T-cell (primary cell): ENCODE measurements at regions not wholly inside any gene's neighbourhood (a gene's known extent, or its start where the extent isn't known, plus 50 kb on each side); places are given as distances from the start of the nearest gene placed in this dataset.

Source experiments
- ATAC-seq, 4 experiments: fragments of 200-7000 bp in 3 of 4; fragments of 150-1000 bp in 1 of 4; cut with Tn5 transposase; replicated peaks in 1 of 4; 1 replicate in 3 of 4; 2 replicates in 1 of 4; pipeline ENCODE4 v1.10.0; 2021; ENCODE audit warnings: moderate library complexity in 3 of 4, mild to moderate bottlenecking in 2 of 4, moderate number of reproducible peaks in 1 of 4
- CTCF ChIA-PET, 2 donors: fragments of 300-600 bp; sonication (Branson Sonifier 250); formaldehyde crosslinking; loops; one replicate each; lab custom pipeline; 2022; ENCODE audit warnings: antibody characterized with exemption in 2 of 2; lab: Charles Lee
- POLR2A ChIA-PET, 2 donors: fragments of 300-600 bp; sonication (Branson Sonifier 250); formaldehyde crosslinking; loops; one replicate each; lab custom pipeline; 2022; ENCODE audit warnings: antibody characterized with exemption in 2 of 2; lab: Charles Lee
- DNase-seq, 35 experiments: peaks; one replicate each; pipeline versions ENCODE4 v3.0.0 to v3.0.0-alpha.2; 2013 to 2023
- H3K27ac ChIP-seq: one replicate; pipeline ENCODE4 v1.5.1; 2013; ENCODE audit warnings: low read length
- H3K27me3 ChIP-seq, 2 experiments: replicated peaks in 1 of 2; 1 replicate in 1 of 2; 2 replicates in 1 of 2; pipeline versions ENCODE4 v1.6.1 to v1.7.0; 2013; ENCODE audit warnings: low read length in 1 of 2, mixed read lengths in 1 of 2; ENCODE audit not compliant: control insufficient read depth in 2 of 2, insufficient read depth in 2 of 2; ENCODE audit errors: extremely low read depth in 1 of 2
- H3K36me3 ChIP-seq, 2 donors: 1 replicate in 1 of 2; 2 replicates in 1 of 2; pipeline versions ENCODE4 v1.6.1 to v1.7.0; 2013; ENCODE audit warnings: low read length in 1 of 2; ENCODE audit not compliant: control insufficient read depth in 2 of 2, insufficient read depth in 1 of 2; ENCODE audit errors: extremely low read depth in 1 of 2
- H3K4me1 ChIP-seq, 2 experiments: 1 replicate in 1 of 2; 2 replicates in 1 of 2; pipeline versions ENCODE4 v1.6.1 to v1.7.0; 2013; ENCODE audit warnings: low read length in 2 of 2, mixed read lengths in 1 of 2; ENCODE audit not compliant: insufficient read depth in 2 of 2, control insufficient read depth in 1 of 2; ENCODE audit errors: extremely low read depth in 1 of 2
- H3K4me3 ChIP-seq, 2 donors: 1 replicate in 1 of 2; 2 replicates in 1 of 2; pipeline versions ENCODE4 v1.5.1 to v1.7.0; 2013; ENCODE audit warnings: mild to moderate bottlenecking in 2 of 2, low read length in 1 of 2, moderate library complexity in 1 of 2; ENCODE audit not compliant: control insufficient read depth in 1 of 2; ENCODE audit errors: extremely low read depth in 1 of 2
- H3K9me3 ChIP-seq: 2 replicates; pipeline ENCODE4 v1.7.0; 2013
- H3K27ac Mint-ChIP-seq, 2 donors: one replicate each; pipeline ENCODE4 v1.8.0; 2020 to 2021; ENCODE audit warnings: mild to moderate bottlenecking in 2 of 2, mixed read lengths in 2 of 2
- H3K27me3 Mint-ChIP-seq, 2 donors: one replicate each; pipeline ENCODE4 v1.8.0; 2021 to 2022; ENCODE audit warnings: mixed read lengths in 2 of 2
- H3K36me3 Mint-ChIP-seq: one replicate; pipeline ENCODE4 v1.8.0; 2021; ENCODE audit warnings: mixed read lengths
- H3K4me1 Mint-ChIP-seq, 3 donors: one replicate each; pipeline ENCODE4 v1.8.0; 2020 to 2022; ENCODE audit warnings: mixed read lengths in 3 of 3, mild to moderate bottlenecking in 1 of 3
- H3K4me3 Mint-ChIP-seq, 3 donors: one replicate each; pipeline ENCODE4 v1.8.0; 2020 to 2022; ENCODE audit warnings: mild to moderate bottlenecking in 3 of 3, mixed read lengths in 3 of 3, moderate library complexity in 3 of 3
- H3K9me3 Mint-ChIP-seq, 3 donors: one replicate each; pipeline ENCODE4 v1.8.0; 2020 to 2022; ENCODE audit warnings: mixed read lengths in 3 of 3
- whole genome bisulfite sequencing: methylation state at CpG from one replicate; pipeline ENCODE4 v1.1.5; 2013; ENCODE audit warnings: missing lambda C conversion rate; ENCODE audit not compliant: insufficient coverage; 5-methylcytosine and 5-hydroxymethylcytosine counted together

DNA sequence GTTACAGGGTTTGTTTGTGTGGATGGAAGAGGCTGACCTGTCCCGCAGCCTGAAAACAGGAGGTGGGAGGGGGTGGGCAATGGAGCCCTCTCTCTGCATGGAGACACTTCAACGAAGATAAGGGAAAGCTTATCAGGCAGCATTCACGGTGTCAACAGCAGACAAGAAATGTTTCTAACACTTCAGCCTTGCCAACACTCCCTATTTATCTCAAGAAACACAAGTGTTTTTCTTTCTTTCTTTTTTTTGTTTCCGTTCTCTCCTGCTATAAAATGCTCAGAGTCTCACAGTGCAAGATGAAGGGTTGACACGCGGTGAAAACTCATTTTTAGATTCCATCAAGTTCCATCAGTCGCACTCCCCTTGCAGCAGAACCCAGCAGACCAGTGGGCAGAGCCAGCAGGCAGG is 594.4 kb downstream of the MATN1 start:
- Histone ChIP-seq H3K27ac (no peak overlapping the region), H3K27me3 (peaks cover 0 to 25% of the 10 kb centered on the region in 2 experiments), H3K4me3 (no peak overlapping the region), H3K9me3 (no peaks in the 10 kb centered on the region), H3K4me1 (no peaks in the 10 kb centered on the region), H3K36me3 (no peaks in the 10 kb centered on the region)
- POLR2A ChIA-PET, result no interaction called here
- Mint-ChIP-seq H3K27ac (no peak overlapping the region), H3K4me3 (no peak overlapping the region), H3K9me3 (no peaks in the 10 kb centered on the region), H3K4me1 (peaks cover 0 to 5% (median 0%) of the 10 kb centered on the region in 3 donors), H3K27me3 (peaks cover 12 to 19% of the 10 kb centered on the region in 2 donors), H3K36me3 (no peaks in the 10 kb centered on the region)
- WGBS, result 50% methylated on average over 3 of the region's 7 CpGs
- ATAC-seq, result no peak
- no peak for DNase-seq
- CTCF ChIA-PET, result no interaction called here

- no peaks in the 10 kb centered on the region for H3K36me3 Mint-ChIP-seq
- WGBS, result no CpG with 5 or more reads among the region's 2 CpGs
- Histone ChIP-seq H3K27ac (no peak overlapping the region), H3K4me1 (no peaks in the 10 kb centered on the region), H3K27me3 (peaks cover 0 to 22% of the 10 kb centered on the region in 2 experiments), H3K36me3 (no peaks in the 10 kb centered on the region), H3K4me3 (no peak overlapping the region), H3K9me3 (no peaks in the 10 kb centered on the region)
- CTCF ChIA-PET, result no interaction called here
- ATAC-seq, result no peak
- peaks cover 6 to 12% of the 10 kb centered on the region in 2 donors for H3K27me3 Mint-ChIP-seq
- H3K4me1 Mint-ChIP-seq, result no peaks in the 10 kb centered on the region
- H3K4me3 Mint-ChIP-seq, result no peak overlapping the region
- POLR2A ChIA-PET, result no interaction called here
- no peak overlapping the region for H3K27ac Mint-ChIP-seq
- no peak for DNase-seq
- H3K9me3 Mint-ChIP-seq, result no peaks in the 10 kb centered on the region
Observed at GRCh38 chr1:30126848-30127247, 596.5 kb downstream of the MATN1 start.

GRCh38 chr1:30125821-30126170 is 597.6 kb downstream of the MATN1 start:
- H3K9me3 Mint-ChIP-seq, result no peaks in the 10 kb centered on the region
- ChIA-PET CTCF (no interaction called here), POLR2A (no interaction called here)
- H3K9me3 ChIP-seq, result no peaks in the 10 kb centered on the region
- no peaks in the 10 kb centered on the region for H3K4me1 ChIP-seq
- H3K4me3 Mint-ChIP-seq, result no peak overlapping the region
- peaks cover 6% of the 10 kb centered on the region in 2 donors for H3K27me3 Mint-ChIP-seq
- no peak overlapping the region for H3K27ac Mint-ChIP-seq
- H3K4me1 Mint-ChIP-seq, result no peaks in the 10 kb centered on the region
- no peaks in the 10 kb centered on the region for H3K36me3 Mint-ChIP-seq
- WGBS, result 70% methylated on average over 2 of the region's 3 CpGs
- no peak for DNase-seq
- no peak overlapping the region for H3K27ac ChIP-seq
- H3K4me3 ChIP-seq, result no peak overlapping the region
- H3K36me3 ChIP-seq, result no peaks in the 10 kb centered on the region
- peaks cover 0 to 17% of the 10 kb centered on the region in 2 experiments for H3K27me3 ChIP-seq
- ATAC-seq, result no peak

- CTCF ChIA-PET, result no interaction called here
- WGBS, result 69% methylated on average over 4 of the region's 8 CpGs
- no peaks in the 10 kb centered on the region for H3K9me3 ChIP-seq
Observed at GRCh38 chr1:30125021-30125820, 598.2 kb downstream of the MATN1 start.

GRCh38 chr1:30123896-30124295 is 599.5 kb downstream of the MATN1 start:
- Histone ChIP-seq H3K4me1 (no peaks in the 10 kb centered on the region), H3K27me3 (peaks cover 0 to 14% of the 10 kb centered on the region in 2 experiments), H3K9me3 (no peaks in the 10 kb centered on the region), H3K4me3 (no peak overlapping the region), H3K27ac (no peak overlapping the region), H3K36me3 (no peaks in the 10 kb centered on the region)
- no peaks in the 10 kb centered on the region for H3K36me3 Mint-ChIP-seq
- ATAC-seq (no peak), DNase-seq (no peak)
- WGBS, result no CpG with 5 or more reads among the region's 4 CpGs
- H3K9me3 Mint-ChIP-seq, result no peaks in the 10 kb centered on the region
- peaks cover 5 to 6% of the 10 kb centered on the region in 2 donors for H3K27me3 Mint-ChIP-seq
- POLR2A ChIA-PET, result no interaction called here
- no peak overlapping the region for H3K4me3 Mint-ChIP-seq
- H3K27ac Mint-ChIP-seq, result no peak overlapping the region
- CTCF ChIA-PET, result no interaction called here
- H3K4me1 Mint-ChIP-seq, result no peaks in the 10 kb centered on the region

More at GRCh38 chr1:30125021-30125820, 598.2 kb downstream of the MATN1 start:
- H3K4me1 Mint-ChIP-seq, result no peaks in the 10 kb centered on the region
- H3K9me3 Mint-ChIP-seq, result no peaks in the 10 kb centered on the region
- no peak overlapping the region for H3K4me3 Mint-ChIP-seq
- ATAC-seq (no peak), DNase-seq (no peak)
- H3K27me3 Mint-ChIP-seq, result peaks cover 5 to 6% of the 10 kb centered on the region in 2 donors
- Histone ChIP-seq H3K4me1 (no peaks in the 10 kb centered on the region), H3K27ac (no peak overlapping the region), H3K27me3 (peaks cover 0 to 15% of the 10 kb centered on the region in 2 experiments), H3K4me3 (no peak overlapping the region), H3K36me3 (no peaks in the 10 kb centered on the region)
- no peaks in the 10 kb centered on the region for H3K36me3 Mint-ChIP-seq
- POLR2A ChIA-PET, result no interaction called here
- no peak overlapping the region for H3K27ac Mint-ChIP-seq

DNA sequence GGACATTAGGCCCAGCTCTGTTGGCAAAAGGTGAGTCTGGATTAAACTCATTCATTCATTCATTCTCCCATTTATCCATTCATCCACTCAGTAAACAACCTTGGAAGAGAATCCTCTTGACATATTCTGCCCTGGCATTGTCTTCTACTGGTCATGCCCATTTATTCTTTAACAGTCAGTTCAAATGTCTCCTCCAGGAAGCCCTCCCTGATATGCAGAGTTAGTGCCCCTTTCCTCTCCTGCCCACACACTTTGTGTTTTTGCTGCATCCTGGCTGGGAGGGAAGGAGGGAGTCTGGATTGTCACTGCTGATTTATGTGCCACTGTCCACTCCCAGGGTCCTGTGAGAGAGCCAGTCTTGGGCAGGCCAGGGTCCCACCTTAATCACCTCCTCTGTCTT is 600.3 kb downstream of the MATN1 start:
- ChIA-PET POLR2A (no interaction called here), CTCF (no interaction called here)
- H3K36me3 Mint-ChIP-seq, result no peaks in the 10 kb centered on the region
- no peak overlapping the region for H3K27ac ChIP-seq
- ATAC-seq (no peak), DNase-seq (no peak)
- no peaks in the 10 kb centered on the region for H3K9me3 ChIP-seq
- peaks cover 3% of the 10 kb centered on the region in 2 donors for H3K27me3 Mint-ChIP-seq
- H3K4me1 ChIP-seq, result no peaks in the 10 kb centered on the region
- no peaks in the 10 kb centered on the region for H3K4me1 Mint-ChIP-seq
- peaks cover 0 to 14% of the 10 kb centered on the region in 2 experiments for H3K27me3 ChIP-seq
- no peak overlapping the region for H3K4me3 ChIP-seq
- H3K9me3 Mint-ChIP-seq, result no peaks in the 10 kb centered on the region
- no peak overlapping the region for H3K27ac Mint-ChIP-seq
- no peaks in the 10 kb centered on the region for H3K36me3 ChIP-seq
- H3K4me3 Mint-ChIP-seq, result no peak overlapping the region
